ENCODE measurements at regions not wholly inside any gene's neighbourhood (a gene's known extent, or its start where the extent isn't known, plus 50 kb on each side); places are given as distances from the start of the nearest gene placed in this dataset.

- TF ChIP-seq, protein P1, sequence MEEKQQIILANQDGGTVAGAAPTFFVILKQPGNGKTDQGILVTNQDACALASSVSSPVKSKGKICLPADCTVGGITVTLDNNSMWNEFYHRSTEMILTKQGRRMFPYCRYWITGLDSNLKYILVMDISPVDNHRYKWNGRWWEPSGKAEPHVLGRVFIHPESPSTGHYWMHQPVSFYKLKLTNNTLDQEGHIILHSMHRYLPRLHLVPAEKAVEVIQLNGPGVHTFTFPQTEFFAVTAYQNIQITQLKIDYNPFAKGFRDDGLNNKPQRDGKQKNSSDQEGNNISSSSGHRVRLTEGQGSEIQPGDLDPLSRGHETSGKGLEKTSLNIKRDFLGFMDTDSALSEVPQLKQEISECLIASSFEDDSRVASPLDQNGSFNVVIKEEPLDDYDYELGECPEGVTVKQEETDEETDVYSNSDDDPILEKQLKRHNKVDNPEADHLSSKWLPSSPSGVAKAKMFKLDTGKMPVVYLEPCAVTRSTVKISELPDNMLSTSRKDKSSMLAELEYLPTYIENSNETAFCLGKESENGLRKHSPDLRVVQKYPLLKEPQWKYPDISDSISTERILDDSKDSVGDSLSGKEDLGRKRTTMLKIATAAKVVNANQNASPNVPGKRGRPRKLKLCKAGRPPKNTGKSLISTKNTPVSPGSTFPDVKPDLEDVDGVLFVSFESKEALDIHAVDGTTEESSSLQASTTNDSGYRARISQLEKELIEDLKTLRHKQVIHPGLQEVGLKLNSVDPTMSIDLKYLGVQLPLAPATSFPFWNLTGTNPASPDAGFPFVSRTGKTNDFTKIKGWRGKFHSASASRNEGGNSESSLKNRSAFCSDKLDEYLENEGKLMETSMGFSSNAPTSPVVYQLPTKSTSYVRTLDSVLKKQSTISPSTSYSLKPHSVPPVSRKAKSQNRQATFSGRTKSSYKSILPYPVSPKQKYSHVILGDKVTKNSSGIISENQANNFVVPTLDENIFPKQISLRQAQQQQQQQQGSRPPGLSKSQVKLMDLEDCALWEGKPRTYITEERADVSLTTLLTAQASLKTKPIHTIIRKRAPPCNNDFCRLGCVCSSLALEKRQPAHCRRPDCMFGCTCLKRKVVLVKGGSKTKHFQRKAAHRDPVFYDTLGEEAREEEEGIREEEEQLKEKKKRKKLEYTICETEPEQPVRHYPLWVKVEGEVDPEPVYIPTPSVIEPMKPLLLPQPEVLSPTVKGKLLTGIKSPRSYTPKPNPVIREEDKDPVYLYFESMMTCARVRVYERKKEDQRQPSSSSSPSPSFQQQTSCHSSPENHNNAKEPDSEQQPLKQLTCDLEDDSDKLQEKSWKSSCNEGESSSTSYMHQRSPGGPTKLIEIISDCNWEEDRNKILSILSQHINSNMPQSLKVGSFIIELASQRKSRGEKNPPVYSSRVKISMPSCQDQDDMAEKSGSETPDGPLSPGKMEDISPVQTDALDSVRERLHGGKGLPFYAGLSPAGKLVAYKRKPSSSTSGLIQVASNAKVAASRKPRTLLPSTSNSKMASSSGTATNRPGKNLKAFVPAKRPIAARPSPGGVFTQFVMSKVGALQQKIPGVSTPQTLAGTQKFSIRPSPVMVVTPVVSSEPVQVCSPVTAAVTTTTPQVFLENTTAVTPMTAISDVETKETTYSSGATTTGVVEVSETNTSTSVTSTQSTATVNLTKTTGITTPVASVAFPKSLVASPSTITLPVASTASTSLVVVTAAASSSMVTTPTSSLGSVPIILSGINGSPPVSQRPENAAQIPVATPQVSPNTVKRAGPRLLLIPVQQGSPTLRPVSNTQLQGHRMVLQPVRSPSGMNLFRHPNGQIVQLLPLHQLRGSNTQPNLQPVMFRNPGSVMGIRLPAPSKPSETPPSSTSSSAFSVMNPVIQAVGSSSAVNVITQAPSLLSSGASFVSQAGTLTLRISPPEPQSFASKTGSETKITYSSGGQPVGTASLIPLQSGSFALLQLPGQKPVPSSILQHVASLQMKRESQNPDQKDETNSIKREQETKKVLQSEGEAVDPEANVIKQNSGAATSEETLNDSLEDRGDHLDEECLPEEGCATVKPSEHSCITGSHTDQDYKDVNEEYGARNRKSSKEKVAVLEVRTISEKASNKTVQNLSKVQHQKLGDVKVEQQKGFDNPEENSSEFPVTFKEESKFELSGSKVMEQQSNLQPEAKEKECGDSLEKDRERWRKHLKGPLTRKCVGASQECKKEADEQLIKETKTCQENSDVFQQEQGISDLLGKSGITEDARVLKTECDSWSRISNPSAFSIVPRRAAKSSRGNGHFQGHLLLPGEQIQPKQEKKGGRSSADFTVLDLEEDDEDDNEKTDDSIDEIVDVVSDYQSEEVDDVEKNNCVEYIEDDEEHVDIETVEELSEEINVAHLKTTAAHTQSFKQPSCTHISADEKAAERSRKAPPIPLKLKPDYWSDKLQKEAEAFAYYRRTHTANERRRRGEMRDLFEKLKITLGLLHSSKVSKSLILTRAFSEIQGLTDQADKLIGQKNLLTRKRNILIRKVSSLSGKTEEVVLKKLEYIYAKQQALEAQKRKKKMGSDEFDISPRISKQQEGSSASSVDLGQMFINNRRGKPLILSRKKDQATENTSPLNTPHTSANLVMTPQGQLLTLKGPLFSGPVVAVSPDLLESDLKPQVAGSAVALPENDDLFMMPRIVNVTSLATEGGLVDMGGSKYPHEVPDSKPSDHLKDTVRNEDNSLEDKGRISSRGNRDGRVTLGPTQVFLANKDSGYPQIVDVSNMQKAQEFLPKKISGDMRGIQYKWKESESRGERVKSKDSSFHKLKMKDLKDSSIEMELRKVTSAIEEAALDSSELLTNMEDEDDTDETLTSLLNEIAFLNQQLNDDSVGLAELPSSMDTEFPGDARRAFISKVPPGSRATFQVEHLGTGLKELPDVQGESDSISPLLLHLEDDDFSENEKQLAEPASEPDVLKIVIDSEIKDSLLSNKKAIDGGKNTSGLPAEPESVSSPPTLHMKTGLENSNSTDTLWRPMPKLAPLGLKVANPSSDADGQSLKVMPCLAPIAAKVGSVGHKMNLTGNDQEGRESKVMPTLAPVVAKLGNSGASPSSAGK (IDR thresholded peaks at IDR 0.05), result no peak
- TF ChIP-seq CEBPZ (IDR thresholded peaks at IDR 0.05; ENCODE audit: borderline replicate concordance, low read depth, low read length) (no peak), CBFA2T3 (IDR thresholded peaks at IDR 0.05) (no peak)
- TF ChIP-seq, protein P2, sequence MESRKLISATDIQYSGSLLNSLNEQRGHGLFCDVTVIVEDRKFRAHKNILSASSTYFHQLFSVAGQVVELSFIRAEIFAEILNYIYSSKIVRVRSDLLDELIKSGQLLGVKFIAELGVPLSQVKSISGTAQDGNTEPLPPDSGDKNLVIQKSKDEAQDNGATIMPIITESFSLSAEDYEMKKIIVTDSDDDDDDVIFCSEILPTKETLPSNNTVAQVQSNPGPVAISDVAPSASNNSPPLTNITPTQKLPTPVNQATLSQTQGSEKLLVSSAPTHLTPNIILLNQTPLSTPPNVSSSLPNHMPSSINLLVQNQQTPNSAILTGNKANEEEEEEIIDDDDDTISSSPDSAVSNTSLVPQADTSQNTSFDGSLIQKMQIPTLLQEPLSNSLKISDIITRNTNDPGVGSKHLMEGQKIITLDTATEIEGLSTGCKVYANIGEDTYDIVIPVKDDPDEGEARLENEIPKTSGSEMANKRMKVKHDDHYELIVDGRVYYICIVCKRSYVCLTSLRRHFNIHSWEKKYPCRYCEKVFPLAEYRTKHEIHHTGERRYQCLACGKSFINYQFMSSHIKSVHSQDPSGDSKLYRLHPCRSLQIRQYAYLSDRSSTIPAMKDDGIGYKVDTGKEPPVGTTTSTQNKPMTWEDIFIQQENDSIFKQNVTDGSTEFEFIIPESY (CRISPR knock-in tag; IDR thresholded peaks at IDR 0.05), result no peak
These were observed 1024.7 kb upstream of the GOT2 start (continued) for GRCh38 chr16:59758848-59759247.
